Testis (tissue), 2 donors: ENCODE measurements at regions not wholly inside any gene's neighbourhood (a gene's known extent, or its start where the extent isn't known, plus 50 kb on each side); places are given as distances from the start of the nearest gene placed in this dataset.

ENCODE experiments used
- CTCF ChIP-seq, 3 experiments: fragments of 450-650 bp in 2 of 3; fragments of 200-600 bp in 1 of 3; sonication (generic) in 1 of 3; IDR thresholded peaks; one replicate each; pipeline ENCODE4 v1.5.1; 2016 to 2019; ENCODE audit warnings: antibody characterized with exemption in 3 of 3, mild to moderate bottlenecking in 2 of 3, moderate library complexity in 1 of 3
- POLR2A ChIP-seq: fragments of 450-650 bp; IDR thresholded peaks from one replicate; pipeline ENCODE4 v1.6.1; 2017; ENCODE audit warnings: antibody characterized with exemption, mild to moderate bottlenecking, moderate library complexity

GRCh38 chr3:159727506-159727905 lies 261.1 kb upstream of the IL12A start:
- TF ChIP-seq CTCF (IDR thresholded peaks at IDR 0.05): no peak
- TF ChIP-seq POLR2A: no peak
